NCI-H748 (cell line): ENCODE measurements at regions not wholly inside any gene's neighbourhood (a gene's known extent, or its start where the extent isn't known, plus 50 kb on each side); places are given as distances from the start of the nearest gene placed in this dataset.

Source experiments
- DNase-seq: peaks from one replicate; lab custom pipeline; 2025; ENCODE audit not compliant: unreplicated experiment; lab: John Stamatoyannopoulos, UW

DNA sequence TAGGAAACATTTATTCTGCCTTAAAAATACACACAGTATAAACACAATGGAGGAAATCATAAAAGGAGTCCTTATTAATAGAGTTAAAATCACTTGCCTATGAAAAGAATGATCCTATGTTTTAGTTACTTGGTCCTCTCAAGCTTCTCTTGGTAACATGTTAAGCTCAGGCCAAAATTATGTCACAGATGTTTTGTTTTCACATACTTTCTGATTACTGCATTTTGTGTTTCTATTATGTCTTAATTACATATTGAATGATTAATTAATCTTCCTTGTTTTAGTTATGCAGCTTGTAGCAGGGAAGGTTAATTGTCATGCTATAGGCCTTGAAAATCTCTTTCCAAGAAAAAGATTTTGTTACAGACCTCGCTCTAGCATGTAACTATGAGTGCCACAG is 406.0 kb downstream of the PLA2G4A start:
- DNase-seq: no peak

DNA sequence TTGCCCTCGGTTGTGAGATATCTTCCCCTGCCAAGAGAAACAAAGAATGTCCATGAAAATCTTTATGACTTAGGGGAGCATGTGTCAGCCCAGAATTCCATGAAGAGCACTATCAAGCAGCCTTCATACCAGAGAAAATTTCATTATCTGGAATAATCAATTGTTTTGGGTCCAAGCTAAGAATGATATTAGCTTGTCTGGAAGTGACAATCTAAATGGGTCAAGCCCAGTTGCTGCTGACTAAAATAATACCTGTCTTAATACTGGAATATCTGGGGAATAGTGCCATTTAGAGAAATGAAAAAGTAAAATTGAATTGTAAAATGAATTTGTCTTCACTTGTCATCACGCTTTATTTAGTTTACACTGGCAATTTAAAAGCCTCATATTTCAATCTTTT is 407.4 kb downstream of the PLA2G4A start:
- no peak for DNase-seq

DNA sequence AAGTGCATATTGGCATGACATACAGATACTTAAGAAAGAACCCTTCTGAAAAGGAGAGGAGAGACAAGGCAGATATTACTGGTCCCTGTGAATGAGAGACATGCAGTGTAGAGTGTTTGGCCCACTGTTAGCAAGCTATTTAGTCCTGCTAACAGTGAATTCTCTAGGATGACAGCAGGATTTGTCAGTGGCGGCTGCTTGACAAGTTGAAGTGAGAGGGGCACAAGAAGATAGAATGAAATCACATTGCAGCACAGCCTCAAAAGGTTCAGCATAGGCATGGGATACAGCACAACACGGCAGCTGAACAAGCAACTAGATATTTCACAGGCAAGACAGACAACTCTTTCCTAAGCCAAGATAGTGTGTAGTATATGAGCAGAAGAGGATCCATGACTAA is 407.9 kb downstream of the PLA2G4A start:
- DNase-seq: no peak

DNA sequence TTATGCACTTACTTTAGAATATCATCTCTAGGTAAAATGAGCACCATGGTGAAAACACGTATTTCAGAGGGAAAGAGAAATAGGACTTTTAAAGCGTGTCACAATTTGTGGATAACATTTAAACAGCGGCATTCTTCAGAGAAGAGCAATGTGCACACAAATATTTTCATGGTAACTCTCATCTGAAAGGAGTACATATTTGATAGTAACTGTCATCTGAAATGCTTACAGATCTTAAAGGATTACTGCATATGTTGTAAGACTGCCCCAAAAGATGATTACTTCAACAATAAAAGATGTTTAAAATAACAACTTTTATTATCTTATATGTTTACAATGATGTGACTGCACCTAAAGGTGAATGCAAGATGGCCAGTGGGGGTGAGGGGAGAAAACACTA is 408.8 kb downstream of the PLA2G4A start:
- DNase-seq: no peak

DNA sequence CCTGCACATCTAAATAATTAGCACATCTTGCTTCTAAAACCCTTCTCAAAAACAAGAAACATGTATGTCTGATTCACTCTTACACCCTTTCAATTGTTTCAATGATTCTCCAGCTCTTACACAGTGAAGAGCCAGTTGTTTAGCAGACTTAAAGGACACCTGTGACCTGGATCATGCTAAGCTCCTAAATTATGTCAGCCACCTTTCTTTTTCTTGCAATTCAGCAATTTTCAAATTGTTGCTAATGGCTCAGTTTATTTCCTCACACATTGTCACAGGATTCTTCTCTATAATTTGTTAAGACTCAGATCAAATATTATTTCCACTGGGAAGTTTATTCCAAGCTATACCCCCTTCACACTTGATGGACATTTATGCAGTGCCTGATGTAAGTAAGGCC is 413.2 kb downstream of the PLA2G4A start:
- DNase-seq: no peak

DNA sequence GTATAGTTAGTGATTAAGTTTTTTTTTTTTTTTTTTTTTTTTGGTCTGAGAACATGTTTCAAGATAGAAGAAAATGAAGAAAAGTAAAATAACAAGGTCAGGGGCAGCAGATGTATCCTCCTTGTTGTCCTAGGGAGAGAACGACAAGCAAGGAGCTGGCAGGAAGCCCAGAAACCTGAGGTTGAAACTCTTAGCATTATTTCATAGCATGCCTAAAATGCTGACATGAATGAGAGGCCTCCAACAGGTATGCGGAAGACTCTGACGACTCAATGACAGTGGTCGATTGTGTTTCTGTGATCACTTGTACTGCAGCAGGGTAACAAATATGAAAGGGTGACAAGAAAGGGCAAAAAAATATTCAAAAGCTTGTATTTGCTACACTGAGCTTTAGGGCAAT is 415.9 kb downstream of the PLA2G4A start:
- peak; percentile 84 for DNase-seq

DNA sequence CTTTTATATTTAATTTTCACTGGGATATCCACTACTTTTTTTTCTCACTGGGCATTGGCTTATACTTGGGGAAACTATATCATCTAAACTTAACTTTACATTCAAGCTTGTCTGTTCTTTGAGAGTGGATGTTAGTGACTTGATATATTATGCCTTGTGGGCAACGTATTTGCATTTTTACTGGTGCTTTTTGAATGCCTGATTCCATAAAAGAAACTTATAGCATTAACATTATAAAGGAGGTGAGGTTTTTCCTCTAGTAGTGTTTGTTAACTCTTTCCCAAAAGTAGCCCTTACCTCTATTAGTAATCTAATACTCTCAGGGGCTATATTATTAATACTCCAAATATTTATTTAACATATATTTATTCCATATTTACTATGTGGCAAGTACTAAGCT is 416.5 kb downstream of the PLA2G4A start:
- no peak for DNase-seq

DNA sequence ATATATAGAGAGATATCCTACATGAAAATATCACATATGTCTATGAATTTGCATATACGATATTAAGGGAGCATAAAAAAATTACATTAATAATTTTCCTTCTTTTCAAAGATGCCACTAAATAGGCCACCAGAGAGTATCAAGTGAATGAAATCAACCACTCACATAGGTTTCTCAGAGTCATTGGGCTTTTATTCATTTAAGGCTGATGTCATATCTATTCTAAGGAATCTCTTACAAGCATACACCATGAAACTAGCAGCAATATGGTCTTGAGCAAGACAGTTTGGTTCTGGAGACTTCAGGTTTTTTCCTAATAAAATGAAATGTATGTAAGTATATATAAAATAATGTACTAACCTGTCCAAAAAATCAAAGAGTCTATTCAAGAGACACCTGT is 420.4 kb downstream of the PLA2G4A start:
- no peak for DNase-seq

DNA sequence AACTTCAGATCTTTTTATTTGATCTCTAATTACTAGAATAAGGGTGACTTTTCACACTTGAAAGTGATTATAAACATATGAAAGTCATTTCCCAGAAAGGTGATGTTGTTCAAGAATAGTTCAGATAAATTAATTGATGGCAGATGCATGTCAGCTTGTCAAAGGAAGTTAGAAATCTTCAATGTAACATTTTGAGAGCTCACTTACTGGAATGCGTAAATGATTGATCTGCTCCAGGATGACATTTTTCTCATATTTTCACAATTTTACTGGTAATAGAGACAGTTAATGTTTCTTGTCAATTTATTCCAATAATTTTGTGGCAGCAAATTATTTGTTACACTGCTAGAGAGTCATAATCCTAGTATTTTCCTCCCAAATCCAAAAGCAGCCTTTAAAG is 424.2 kb downstream of the PLA2G4A start:
- DNase-seq: no peak

DNA sequence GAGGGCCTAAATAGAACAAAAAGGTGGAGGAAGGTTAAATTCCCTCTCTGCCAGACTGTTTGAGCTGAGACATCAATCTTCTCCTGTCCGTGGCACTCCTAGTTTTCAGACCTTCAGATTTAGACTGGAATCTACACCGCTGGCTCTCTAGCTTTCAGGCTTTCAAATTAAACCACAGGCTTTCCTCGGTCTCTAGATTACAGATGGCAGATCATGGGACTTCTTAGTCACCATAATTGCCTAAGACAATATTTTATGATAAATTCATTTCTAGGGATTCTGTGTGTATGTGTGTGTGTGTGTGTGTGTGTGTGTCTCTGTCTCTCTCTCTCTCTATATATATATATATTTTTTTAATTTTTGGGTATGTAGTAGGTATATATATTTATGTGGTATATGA is 428.7 kb downstream of the PLA2G4A start:
- no peak for DNase-seq

DNA sequence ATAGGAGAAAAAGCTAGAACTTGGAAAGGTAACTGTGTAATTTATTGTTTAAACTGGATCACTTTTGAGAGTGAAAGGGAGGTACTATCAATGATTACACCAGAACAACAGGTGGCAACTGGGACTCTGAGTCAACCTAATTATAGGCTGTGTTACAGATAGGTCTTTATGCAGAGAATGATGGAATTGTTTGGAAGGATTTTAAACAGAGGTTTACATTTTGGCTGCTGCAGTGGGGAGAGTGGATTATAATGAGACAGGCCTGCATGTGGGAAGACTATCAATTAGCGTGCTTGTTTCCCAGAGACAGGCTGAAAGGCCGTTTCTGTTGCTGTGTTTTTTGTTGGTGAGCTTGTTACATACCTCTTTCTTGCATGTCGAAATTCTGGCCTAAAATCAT is 432.9 kb downstream of the PLA2G4A start:
- peak; percentile 96 for DNase-seq

DNA sequence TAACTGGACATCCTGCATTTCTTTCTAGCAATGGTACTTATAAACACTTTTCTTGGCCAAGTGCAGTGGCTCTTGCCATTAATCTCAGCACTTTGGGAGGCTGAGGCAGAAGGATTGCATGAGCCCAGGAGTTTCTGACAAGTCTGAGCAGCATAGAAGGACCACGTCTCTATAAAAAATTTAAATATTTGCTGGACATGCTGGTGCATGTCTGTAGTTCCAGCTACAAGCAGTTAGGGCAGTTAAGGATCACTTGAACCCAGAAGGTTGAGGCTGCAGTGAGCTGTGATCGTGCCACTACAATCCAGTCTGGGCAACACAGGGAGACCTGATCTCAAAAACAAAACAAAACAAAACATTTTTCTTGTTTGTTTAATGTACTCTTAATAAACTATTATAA is 434.0 kb downstream of the PLA2G4A start:
- peak; percentile 73 for DNase-seq

DNA sequence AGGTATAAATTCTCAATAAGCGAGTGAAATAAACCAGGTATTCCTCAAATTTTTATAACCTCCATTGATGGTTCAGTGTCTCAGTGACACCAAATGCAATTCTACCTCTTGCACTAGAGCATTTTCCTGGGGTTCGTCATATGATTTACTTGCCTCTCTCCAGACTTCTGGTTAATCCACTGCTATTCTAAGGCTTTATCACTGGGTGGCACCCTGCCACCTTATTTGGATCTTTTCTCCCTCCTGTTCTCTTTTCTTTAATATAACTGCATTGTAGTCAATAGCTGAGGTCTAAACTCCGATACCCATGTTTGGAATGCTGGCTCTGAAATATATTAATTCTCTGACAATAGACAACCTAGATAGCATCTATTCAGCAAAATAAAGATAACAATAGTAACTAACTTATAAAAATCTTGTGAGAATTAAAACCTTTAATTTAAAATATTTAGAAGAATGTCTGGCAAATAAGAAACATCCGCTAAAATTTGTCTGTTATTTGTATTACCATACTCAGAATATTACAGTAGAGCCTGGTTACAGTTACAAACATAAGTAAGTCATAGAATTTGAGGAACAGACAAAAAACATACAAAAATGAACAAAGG is 436.4 kb downstream of the PLA2G4A start:
- peak; percentile 81 for DNase-seq

DNA sequence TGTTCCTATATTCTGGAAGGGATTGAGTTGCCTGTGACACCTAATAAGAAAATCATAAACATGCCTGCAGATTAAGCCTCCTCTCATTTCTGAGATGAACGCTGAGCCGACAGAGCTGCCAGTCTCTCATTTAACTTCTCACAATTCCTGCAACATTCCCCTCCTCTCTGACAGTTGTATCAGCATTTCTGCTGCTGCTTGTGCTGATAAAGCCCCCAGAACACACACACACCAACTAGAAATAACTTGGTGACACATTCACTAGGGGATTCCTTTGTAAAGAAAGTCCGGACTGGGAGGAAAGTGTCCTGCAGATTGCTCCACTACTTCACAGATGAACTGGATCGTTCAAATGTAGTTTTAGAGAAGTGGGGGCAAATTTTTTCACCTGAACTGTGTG is 437.3 kb downstream of the PLA2G4A start:
- DNase-seq: no peak

DNA sequence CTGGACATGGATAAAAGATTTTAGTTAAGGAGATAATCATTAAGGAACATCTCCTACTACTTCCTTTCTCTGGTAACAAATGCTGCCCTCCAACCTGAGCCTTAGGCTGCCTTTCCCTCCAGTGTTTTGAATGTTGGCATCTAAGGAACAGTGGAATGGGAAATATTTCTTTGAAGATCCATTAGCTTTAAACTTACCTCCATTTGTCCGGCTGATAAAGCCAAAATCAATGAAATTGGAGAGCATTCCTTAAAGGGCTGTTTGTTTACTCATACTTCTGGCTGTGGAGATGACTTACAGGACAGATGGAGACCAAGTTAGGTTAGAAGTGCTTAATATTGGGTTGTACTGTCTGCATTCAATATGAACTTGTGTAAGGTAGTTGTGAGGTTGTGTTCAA is 439.1 kb downstream of the PLA2G4A start:
- no peak for DNase-seq

DNA sequence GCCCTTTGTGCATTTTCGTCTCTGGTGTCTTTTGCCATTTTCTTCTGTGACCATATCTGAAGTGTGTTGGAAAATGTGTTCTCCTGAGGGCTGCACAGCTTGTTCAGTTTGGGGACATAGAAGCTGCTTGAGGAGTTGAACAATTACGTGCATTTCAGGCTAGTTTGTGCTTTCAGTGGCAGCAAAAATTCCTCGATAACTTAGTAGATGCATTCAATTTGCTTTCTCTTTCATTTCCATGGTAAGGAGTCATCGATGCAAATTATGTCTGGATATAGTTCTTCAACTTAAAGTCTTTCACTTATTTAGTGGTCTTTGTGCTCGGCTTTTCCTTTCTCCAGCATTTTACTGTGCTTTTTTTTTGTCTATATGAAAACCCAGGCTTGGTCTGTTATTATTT is 441.5 kb downstream of the PLA2G4A start:
- DNase-seq: no peak

DNA sequence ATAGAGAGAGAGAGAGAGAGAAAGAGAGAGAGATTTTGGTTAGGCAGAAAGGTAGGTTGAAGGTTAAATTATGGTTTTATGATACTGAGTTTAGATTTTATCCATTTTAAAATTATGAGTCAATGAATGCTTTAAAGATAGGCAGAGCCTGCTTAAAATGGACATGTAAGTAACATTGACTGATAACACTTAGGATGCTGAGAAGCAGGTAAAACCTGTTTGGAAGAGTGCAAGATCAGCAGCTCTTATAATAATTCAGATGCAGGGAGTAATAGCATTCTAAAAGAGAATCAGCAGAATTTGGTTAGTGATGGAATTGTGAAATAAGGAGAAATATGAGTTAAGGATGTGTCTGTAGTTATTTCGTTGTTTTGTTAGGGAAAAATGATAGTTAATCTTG is 446.6 kb downstream of the PLA2G4A start:
- peak; percentile 69 for DNase-seq

DNA sequence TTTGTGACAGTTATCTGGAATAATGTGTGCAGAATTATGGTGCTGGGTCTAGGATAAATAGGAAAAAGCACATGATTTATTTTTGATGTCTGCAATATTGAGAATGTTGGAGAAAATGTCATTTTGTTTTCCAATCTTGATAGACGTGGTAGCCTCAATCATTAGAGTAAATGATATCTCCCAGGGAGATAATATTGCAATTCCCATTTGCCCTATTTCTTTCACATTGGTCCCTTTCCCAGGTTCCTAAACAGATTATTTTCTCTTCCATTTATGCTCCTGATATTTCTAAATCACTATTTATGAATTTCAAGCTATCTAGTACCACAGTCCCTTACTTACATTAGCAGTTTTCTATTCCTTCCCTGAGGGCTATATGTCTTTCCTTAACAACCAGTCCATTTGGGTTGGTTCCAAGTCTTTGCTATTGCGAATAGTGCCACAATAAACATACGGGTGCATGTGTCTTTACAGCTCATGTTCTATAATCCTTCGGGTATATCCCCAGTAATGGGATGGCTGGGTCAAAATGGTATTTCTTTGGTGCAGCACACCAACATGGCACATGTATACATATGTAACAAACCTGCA is 447.3 kb downstream of the PLA2G4A start:
- DNase-seq: peak; percentile 73

DNA sequence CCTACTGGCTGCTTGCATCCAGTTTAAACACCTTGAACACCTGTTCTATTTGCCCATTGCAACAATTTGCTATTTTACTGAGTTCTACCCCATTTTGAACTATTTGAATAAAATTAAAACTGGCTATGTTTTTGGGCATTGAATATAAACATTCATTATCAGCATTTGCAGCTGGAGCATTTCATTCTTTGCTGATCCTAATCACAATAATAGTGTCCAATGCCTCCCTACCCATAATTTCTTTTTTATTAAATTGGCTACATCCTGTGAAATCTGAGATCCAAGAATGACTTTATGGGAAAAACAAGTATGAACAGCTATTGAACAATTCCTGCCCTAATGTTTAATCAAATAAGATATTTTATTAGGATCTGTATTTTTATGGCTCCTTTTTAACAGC is 447.9 kb downstream of the PLA2G4A start:
- peak; percentile 64 for DNase-seq

DNA sequence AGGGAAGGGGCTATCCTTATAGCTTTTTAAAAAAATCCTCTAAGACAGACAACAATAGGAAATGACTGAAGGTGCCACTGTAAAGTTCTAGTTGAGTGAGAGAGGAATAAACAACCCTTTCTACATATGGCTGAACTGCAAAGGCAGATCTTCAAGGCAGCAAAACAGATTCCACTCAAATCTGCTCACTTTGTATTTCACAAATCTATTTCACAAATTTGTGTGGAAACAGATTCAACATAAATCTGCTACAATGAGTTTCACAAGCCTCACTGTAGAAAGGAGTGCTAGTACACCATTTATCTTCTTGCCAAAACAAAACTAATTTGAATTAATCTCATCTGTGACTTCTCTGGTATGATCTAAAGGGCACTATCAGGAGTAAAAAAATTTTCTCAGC is 451.3 kb downstream of the PLA2G4A start:
- DNase-seq: no peak

DNA sequence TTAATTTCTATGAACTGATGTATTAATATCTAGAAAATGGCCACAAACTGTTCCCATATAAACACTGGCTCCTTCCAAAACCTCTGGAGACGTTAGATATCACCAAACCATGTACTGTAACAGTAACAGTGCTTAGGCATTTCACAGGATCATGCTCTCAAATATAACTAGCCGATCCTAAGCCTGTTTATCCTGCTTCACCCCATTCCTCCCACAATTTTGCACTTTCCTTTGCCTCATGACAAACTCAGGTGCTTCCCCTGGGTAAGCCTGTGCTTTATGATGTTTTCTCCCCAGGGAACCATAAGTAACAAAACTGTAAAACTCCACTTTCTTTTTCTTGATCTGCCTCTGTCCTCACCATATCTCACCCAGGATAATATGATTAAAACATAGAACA is 452.3 kb downstream of the PLA2G4A start:
- DNase-seq: no peak

DNA sequence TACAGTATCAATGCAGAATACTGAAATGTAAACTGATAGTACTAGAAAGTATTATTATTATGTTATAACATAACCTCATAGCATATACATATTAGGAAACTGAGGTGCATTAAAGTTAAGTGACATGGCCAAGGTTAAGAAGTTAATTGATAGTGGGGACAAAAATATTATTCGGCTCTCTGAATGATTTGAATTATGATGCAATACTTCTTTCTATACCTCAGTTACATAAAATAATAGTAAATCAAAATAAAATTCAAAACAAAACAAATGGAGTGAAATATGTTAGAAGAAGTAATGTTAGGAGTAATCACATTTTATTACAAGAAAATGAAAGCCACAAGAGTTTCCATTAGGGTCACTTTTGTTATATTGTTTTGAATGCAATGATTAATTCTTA is 455.2 kb downstream of the PLA2G4A start:
- DNase-seq: no peak

DNA sequence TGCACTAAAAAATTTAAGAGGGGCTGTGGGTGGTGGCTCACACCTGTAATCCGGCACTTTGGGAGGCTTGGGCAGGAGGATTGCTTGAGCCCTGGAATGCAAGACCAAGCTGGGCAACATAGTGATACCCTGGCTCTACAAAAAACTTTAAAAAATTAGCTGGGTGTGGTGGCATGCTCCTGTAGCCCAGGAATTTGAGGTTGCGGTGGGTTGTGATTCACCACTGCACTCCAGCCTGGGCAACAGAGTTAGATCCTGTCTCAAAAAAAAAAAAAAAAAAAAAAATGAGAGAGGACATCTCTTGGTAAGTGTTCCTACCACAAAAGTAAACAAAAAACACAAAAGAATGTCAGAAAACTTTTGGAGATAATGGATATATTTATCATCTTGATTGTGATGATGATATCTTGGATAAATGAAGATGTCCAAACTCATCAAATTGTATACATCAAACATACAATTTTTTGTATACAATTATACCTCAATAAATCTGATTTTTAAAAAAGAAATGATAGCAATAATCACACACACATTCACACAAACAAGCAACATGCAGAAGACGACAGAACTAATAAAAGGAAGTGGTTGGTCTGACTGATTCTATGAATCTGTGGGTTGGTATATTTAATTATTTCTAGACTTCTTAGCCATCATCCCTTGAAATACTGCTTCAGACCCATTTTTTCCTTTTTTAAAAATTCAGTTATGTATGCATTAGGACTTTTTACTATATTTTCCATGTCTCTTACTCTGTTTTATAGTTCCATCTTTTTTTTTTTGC is 465.9 kb downstream of the PLA2G4A start:
- no peak for DNase-seq
